ENCODE measurements at regions not wholly inside any gene's neighbourhood (a gene's known extent, or its start where the extent isn't known, plus 50 kb on each side); places are given as distances from the start of the nearest gene placed in this dataset.

DNA sequence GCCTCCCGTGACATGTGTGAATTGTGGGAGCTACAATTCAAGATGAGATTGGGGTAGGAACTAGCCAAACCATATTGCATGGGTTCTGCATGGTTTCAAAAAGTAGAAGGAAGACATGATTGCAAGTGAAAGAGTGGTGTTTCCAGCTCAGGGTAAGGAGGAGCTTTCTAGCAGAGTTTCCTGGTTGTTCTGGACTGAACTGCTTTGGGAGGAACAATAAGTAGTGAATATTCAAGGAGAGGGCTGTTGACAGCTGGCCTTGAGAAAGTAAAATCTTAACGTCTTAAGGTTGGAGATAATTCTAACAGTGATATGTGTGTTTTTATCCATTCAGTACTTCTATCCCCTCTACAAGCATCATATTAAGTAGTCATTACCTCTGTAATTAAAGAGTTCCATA lies 62.2 kb upstream of the PRKG1 start:
- TF ChIP-seq, protein P1, sequence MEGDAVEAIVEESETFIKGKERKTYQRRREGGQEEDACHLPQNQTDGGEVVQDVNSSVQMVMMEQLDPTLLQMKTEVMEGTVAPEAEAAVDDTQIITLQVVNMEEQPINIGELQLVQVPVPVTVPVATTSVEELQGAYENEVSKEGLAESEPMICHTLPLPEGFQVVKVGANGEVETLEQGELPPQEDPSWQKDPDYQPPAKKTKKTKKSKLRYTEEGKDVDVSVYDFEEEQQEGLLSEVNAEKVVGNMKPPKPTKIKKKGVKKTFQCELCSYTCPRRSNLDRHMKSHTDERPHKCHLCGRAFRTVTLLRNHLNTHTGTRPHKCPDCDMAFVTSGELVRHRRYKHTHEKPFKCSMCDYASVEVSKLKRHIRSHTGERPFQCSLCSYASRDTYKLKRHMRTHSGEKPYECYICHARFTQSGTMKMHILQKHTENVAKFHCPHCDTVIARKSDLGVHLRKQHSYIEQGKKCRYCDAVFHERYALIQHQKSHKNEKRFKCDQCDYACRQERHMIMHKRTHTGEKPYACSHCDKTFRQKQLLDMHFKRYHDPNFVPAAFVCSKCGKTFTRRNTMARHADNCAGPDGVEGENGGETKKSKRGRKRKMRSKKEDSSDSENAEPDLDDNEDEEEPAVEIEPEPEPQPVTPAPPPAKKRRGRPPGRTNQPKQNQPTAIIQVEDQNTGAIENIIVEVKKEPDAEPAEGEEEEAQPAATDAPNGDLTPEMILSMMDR (conservative IDR thresholded peaks at IDR 0.05; ENCODE audit: low read depth, low read length), result no peak
- TF ChIP-seq EZH2 (IDR thresholded peaks at IDR 0.05; ENCODE audit: low read length, unreplicated experiment) (no peak), EZH2phosphoT487 (IDR thresholded peaks at IDR 0.05; ENCODE audit: borderline replicate concordance, low read length) (no peak)

Data from PC-3 (cell line).